Activated CD8-positive, alpha-beta memory T cell treated with anti-CD3 and anti-CD28 coated beads, Interleukin-2, amount 50 U/mL, for 1 hour (primary cell): ENCODE measurements at regions not wholly inside any gene's neighbourhood (a gene's known extent, or its start where the extent isn't known, plus 50 kb on each side); places are given as distances from the start of the nearest gene placed in this dataset.
"Not testable (repeated sequence)": the region's sequence is repeated elsewhere in the genome, so short reads cannot be mapped to it uniquely, and the experiment has no call there.

Experiments used
- DNase-seq: peaks from one replicate; pipeline ENCODE4 v3.0.0-alpha.2; 2020; ENCODE audit errors: extremely low read depth

GRCh38 chr11:13782390-13783075 is 114.1 kb downstream of the FAR1 start:
- DNase-seq, result no peak

- no peak for DNase-seq
Observed at GRCh38 chr11:13784441-13784840, 116.0 kb downstream of the FAR1 start.

GRCh38 chr11:13784855-13785254 is 116.4 kb downstream of the FAR1 start:
- no peak for DNase-seq

- DNase-seq, result no peak
Observed at GRCh38 chr11:13786688-13787087, 118.2 kb downstream of the FAR1 start.

- not testable (repeated sequence) for DNase-seq
Observed at GRCh38 chr11:13797616-13798015, 129.1 kb downstream of the FAR1 start.

- DNase-seq, result no peak
Observed at GRCh38 chr11:13800901-13801300, 132.4 kb downstream of the FAR1 start.

GRCh38 chr11:13818325-13818724 is 144.2 kb upstream of the SPON1 start:
- DNase-seq, result no peak

GRCh38 chr11:13826505-13827278 is 135.8 kb upstream of the SPON1 start:
- no peak for DNase-seq

- DNase-seq, result no peak
Observed at GRCh38 chr11:13831696-13832095, 130.8 kb upstream of the SPON1 start.

GRCh38 chr11:13834463-13834862 is 128.1 kb upstream of the SPON1 start:
- no peak for DNase-seq

- no peak for DNase-seq
Observed at GRCh38 chr11:13836666-13837065, 125.9 kb upstream of the SPON1 start.

- DNase-seq, result no peak
Observed at GRCh38 chr11:13837286-13837685, 125.2 kb upstream of the SPON1 start.

- no peak for DNase-seq
Observed at GRCh38 chr11:13841393-13841792, 121.1 kb upstream of the SPON1 start.

GRCh38 chr11:13848031-13848430 is 114.5 kb upstream of the SPON1 start:
- DNase-seq, result no peak

- no peak for DNase-seq
Observed at GRCh38 chr11:13850231-13851005, 112.1 kb upstream of the SPON1 start.

GRCh38 chr11:13851691-13852090 is 110.8 kb upstream of the SPON1 start:
- DNase-seq, result no peak

GRCh38 chr11:13852481-13852880 is 110.0 kb upstream of the SPON1 start:
- DNase-seq, result no peak

- no peak for DNase-seq
Observed at GRCh38 chr11:13857828-13858227, 104.7 kb upstream of the SPON1 start.

GRCh38 chr11:13859892-13860291 is 102.6 kb upstream of the SPON1 start:
- DNase-seq, result peak; percentile 10

- no peak for DNase-seq
Observed at GRCh38 chr11:13861411-13861810, 101.1 kb upstream of the SPON1 start.

- no peak for DNase-seq
Observed at GRCh38 chr11:13862845-13863392, 99.6 kb upstream of the SPON1 start.

- peak; percentile 24 for DNase-seq
Observed at GRCh38 chr11:13868710-13869397, 93.7 kb upstream of the SPON1 start.
